Psoas muscle (tissue), 7 donors: ENCODE measurements at regions not wholly inside any gene's neighbourhood (a gene's known extent, or its start where the extent isn't known, plus 50 kb on each side); places are given as distances from the start of the nearest gene placed in this dataset.
"Not testable (repeated sequence)": the region's sequence is repeated elsewhere in the genome, so short reads cannot be mapped to it uniquely, and the experiment has no call there.

Source experiments
- ATAC-seq, 4 donors: fragments of 200-7000 bp; cut with Tn5 transposase; one replicate each; pipeline ENCODE4 v1.9.1; 2020; ENCODE audit warnings: moderate library complexity in 3 of 4, mild to moderate bottlenecking in 2 of 4
- DNase-seq, 2 donors: peaks; one replicate each; pipeline ENCODE4 v3.0.0-alpha.2; 2020
- H3K27ac ChIP-seq: fragments of 200-600 bp; one replicate; pipeline ENCODE4 v1.8.0; 2022
- H3K27me3 ChIP-seq, 3 donors: fragments of 200-600 bp in 1 of 3; one replicate each; pipeline versions ENCODE4 v1.6.1 to v1.8.0; 2013 to 2022; ENCODE audit warnings: low read length in 2 of 3, mild to moderate bottlenecking in 2 of 3, moderate library complexity in 1 of 3; ENCODE audit not compliant: insufficient read depth in 3 of 3
- H3K36me3 ChIP-seq, 2 donors: fragments of 200-600 bp in 1 of 2; one replicate each; pipeline versions ENCODE4 v1.6.1 to v1.8.0; 2013 to 2022; ENCODE audit warnings: low read depth in 1 of 2, mild to moderate bottlenecking in 1 of 2, moderate library complexity in 1 of 2; ENCODE audit not compliant: insufficient read depth in 1 of 2
- H3K4me1 ChIP-seq: fragments of 200-600 bp; one replicate; pipeline ENCODE4 v1.8.0; 2022
- H3K4me3 ChIP-seq: fragments of 200-600 bp; one replicate; pipeline ENCODE4 v1.8.0; 2022; ENCODE audit warnings: mild to moderate bottlenecking
- H3K9me3 ChIP-seq: fragments of 200-600 bp; one replicate; pipeline ENCODE4 v1.8.0; 2022
- CTCF ChIP-seq: fragments of 200-600 bp; IDR thresholded peaks from one replicate; pipeline ENCODE4 v1.8.0; 2022; ENCODE audit warnings: antibody characterized with exemption
- WGBS, 3 donors: extraction: QIAGEN DNeasy Blood & Tissue Kit; methylation state at CpG; one replicate each; pipeline versions ENCODE4 v1.1.6 to v1.1.7; 2013; 5-methylcytosine and 5-hydroxymethylcytosine counted together
- intact Hi-C, 2 donors: fragments of 100-400 bp; cut with DNase I; formaldehyde crosslinking; loops; one replicate each; pipeline versions ENCODE4 v1.11.0 to v1.14.2; 2022
- donor health status: healthy with polysubstance abuse.
- donor health status: DM: no; HTN: no; CAD: no; lungs with moderate emphysema.
- donor health status: Bipolar disorder and iron deficiency.
- donor health status: healthy.
- donor health status: DM: yes; HTN: yes; CAD: no.
- donor health status: DM: no; HTN: no; CAD: no.
- donor health status: DM: yes; HTN: yes; CAD: no.

GRCh38 chr13:90049989-90050671 is 1297.4 kb upstream of the MIR17HG start:
- DNase-seq: no peak
- H3K27ac ChIP-seq: no peak overlapping the region
- no peaks in the 10 kb centered on the region for H3K4me1 ChIP-seq
- H3K9me3 ChIP-seq: peaks cover 3% of the 10 kb centered on the region
- no peak for ATAC-seq
- H3K4me3 ChIP-seq: no peak overlapping the region
- H3K36me3 ChIP-seq: no peaks in the 10 kb centered on the region
- H3K27me3 ChIP-seq: peaks cover 0 to 3% (median 0%) of the 10 kb centered on the region in 3 donors
- intact Hi-C loops: no loop called here
- WGBS, 3 donors: 34 to 50% (median 39%) methylated on average over 2 of the region's 2 CpGs
- TF ChIP-seq CTCF: no peak

- Histone ChIP-seq H3K27me3 (no peaks in the 10 kb centered on the region), H3K36me3 (no peaks in the 10 kb centered on the region), H3K27ac (no peak overlapping the region), H3K9me3 (no peaks in the 10 kb centered on the region), H3K4me3 (no peak overlapping the region), H3K4me1 (no peaks in the 10 kb centered on the region)
- WGBS, 3 donors: 9 to 22% (median 16%) methylated on average over 3 of the region's 3 CpGs
- ATAC-seq (peak in 1 of 4 donors; percentile 57), DNase-seq (no peak)
- intact Hi-C loops: no loop called here
- TF ChIP-seq CTCF: no peak
These were observed 1292.4 kb upstream of the MIR17HG start for GRCh38 chr13:90055121-90055520.

- Histone ChIP-seq H3K4me3 (no peak overlapping the region), H3K36me3 (no peaks in the 10 kb centered on the region), H3K27me3 (no peaks in the 10 kb centered on the region), H3K9me3 (no peaks in the 10 kb centered on the region), H3K27ac (no peak overlapping the region), H3K4me1 (no peaks in the 10 kb centered on the region)
- TF ChIP-seq CTCF: no peak
- ATAC-seq: no peak
- intact Hi-C loops: loop anchor here in 1 of 2 donors (2.0 kb wide), 1 partner anchor 13 kb away; no protein-coding TSS in a partner anchor
- no peak for DNase-seq
These were observed 1291.7 kb upstream of the MIR17HG start for GRCh38 chr13:90055760-90056159.

GRCh38 chr13:90064226-90064625 is 1283.3 kb upstream of the MIR17HG start:
- intact Hi-C loops, H3K9me3 ChIP-seq, H3K36me3 ChIP-seq, H3K27ac ChIP-seq, H3K27me3 ChIP-seq, H3K4me1 ChIP-seq, DNase-seq, H3K4me3 ChIP-seq, ATAC-seq: not testable (repeated sequence)

- no peak for TF ChIP-seq CTCF
- no peak overlapping the region for H3K4me3 ChIP-seq
- H3K36me3 ChIP-seq: no peaks in the 10 kb centered on the region
- no peaks in the 10 kb centered on the region for H3K4me1 ChIP-seq
- 38 to 41% (median 39%) methylated on average over 3 of the region's 3 CpGs for WGBS, 3 donors
- DNase-seq: no peak
- no peaks in the 10 kb centered on the region for H3K9me3 ChIP-seq
- no peaks in the 10 kb centered on the region for H3K27me3 ChIP-seq
- intact Hi-C loops: no loop called here
- H3K27ac ChIP-seq: no peak overlapping the region
- no peak for ATAC-seq
These were observed 1278.8 kb upstream of the MIR17HG start for GRCh38 chr13:90068658-90069057.
